CD14-positive monocyte (primary cell): ENCODE measurements at regions not wholly inside any gene's neighbourhood (a gene's known extent, or its start where the extent isn't known, plus 50 kb on each side); places are given as distances from the start of the nearest gene placed in this dataset.

ENCODE experiments used
- DNase-seq, 3 donors: peaks; one replicate each; pipeline ENCODE4 v3.0.0-alpha.2; 2011 to 2022
- H2AFZ ChIP-seq: 2 replicates; pipeline ENCODE4 v1.6.0; 2012; ENCODE audit warnings: mild to moderate bottlenecking, low read depth, low read length, inconsistent platforms; ENCODE audit not compliant: insufficient read depth, poor library complexity, severe bottlenecking
- H3K27ac ChIP-seq, 2 donors: 1 replicate in 1 of 2; 2 replicates in 1 of 2; pipeline ENCODE4 v1.5.1; 2012 to 2013; ENCODE audit warnings: low read length in 2 of 2, control low read depth in 1 of 2, inconsistent platforms in 1 of 2, low read depth in 1 of 2, mild to moderate bottlenecking in 1 of 2
- H3K27me3 ChIP-seq, 2 donors: one replicate each; pipeline versions ENCODE4 v1.6.0 to v1.6.1; 2011 to 2013; ENCODE audit warnings: low read length in 2 of 2; ENCODE audit not compliant: control insufficient read depth in 2 of 2, insufficient read depth in 2 of 2
- H3K36me3 ChIP-seq, 2 donors: replicated peaks in 1 of 2; 1 replicate in 1 of 2; 2 replicates in 1 of 2; pipeline versions ENCODE4 v1.5.1 to v1.6.1; 2012 to 2013; ENCODE audit warnings: low read length in 2 of 2, control low read depth in 1 of 2, inconsistent platforms in 1 of 2, mild to moderate bottlenecking in 1 of 2; ENCODE audit not compliant: insufficient read depth in 2 of 2, control insufficient read depth in 1 of 2
- H3K4me1 ChIP-seq, 2 donors: 1 replicate in 1 of 2; 2 replicates in 1 of 2; pipeline versions ENCODE4 v1.5.1 to v1.6.1; 2012 to 2013; ENCODE audit warnings: low read length in 2 of 2, control low read depth in 1 of 2, inconsistent platforms in 1 of 2, mild to moderate bottlenecking in 1 of 2, moderate library complexity in 1 of 2; ENCODE audit not compliant: insufficient read depth in 2 of 2, control insufficient read depth in 1 of 2
- H3K4me2 ChIP-seq: replicated peaks from 2 replicates; pipeline ENCODE3; 2012; ENCODE audit warnings: low read length, moderate library complexity, mild to moderate bottlenecking; ENCODE audit not compliant: poor library complexity, severe bottlenecking; ENCODE audit errors: extremely low read depth
- H3K4me3 ChIP-seq, 3 experiments: fragments of 200-600 bp in 1 of 3; sonication (generic) in 1 of 3; replicated peaks in 1 of 3; 1 replicate in 2 of 3; 2 replicates in 1 of 3; pipeline ENCODE4 v1.5.1; 2011 to 2013; ENCODE audit warnings: low read length in 3 of 3, mild to moderate bottlenecking in 3 of 3, control low read depth in 2 of 3, low read depth in 2 of 3, inconsistent platforms in 1 of 3, moderate library complexity in 1 of 3
- H3K79me2 ChIP-seq: 2 replicates; pipeline ENCODE4 v1.6.0; 2012; ENCODE audit warnings: mild to moderate bottlenecking, control low read depth, inconsistent platforms, low read length, moderate library complexity; ENCODE audit not compliant: insufficient read depth
- H3K9ac ChIP-seq: 2 replicates; pipeline ENCODE4 v1.6.0; 2017; ENCODE audit warnings: low read length, mild to moderate bottlenecking; ENCODE audit not compliant: insufficient read depth, poor library complexity, severe bottlenecking
- H3K9me3 ChIP-seq, 2 donors: replicated peaks in 1 of 2; 1 replicate in 1 of 2; 2 replicates in 1 of 2; pipeline versions ENCODE4 v1.5.1 to v1.6.1; 2012 to 2013; ENCODE audit warnings: low read length in 2 of 2, control low read depth in 1 of 2; ENCODE audit not compliant: control insufficient read depth in 1 of 2, insufficient read depth in 1 of 2
- H4K20me1 ChIP-seq: 2 replicates; pipeline ENCODE4 v1.6.0; 2012; ENCODE audit warnings: mild to moderate bottlenecking, low read length, control low read depth, moderate library complexity; ENCODE audit not compliant: insufficient read depth
- H3K27ac Mint-ChIP-seq, 7 donors: one replicate each; pipeline ENCODE4 v1.8.0; 2020; ENCODE audit warnings: mild to moderate bottlenecking in 7 of 7, mixed read lengths in 7 of 7, moderate library complexity in 6 of 7, inconsistent platforms in 2 of 7
- H3K27me3 Mint-ChIP-seq, 3 donors: one replicate each; pipeline ENCODE4 v1.8.0; 2021 to 2022; ENCODE audit warnings: low read depth in 3 of 3, mild to moderate bottlenecking in 3 of 3, mixed read lengths in 3 of 3, moderate library complexity in 3 of 3, inconsistent platforms in 1 of 3
- H3K36me3 Mint-ChIP-seq, 2 donors: one replicate each; pipeline ENCODE4 v1.8.0; 2020; ENCODE audit warnings: mixed read lengths in 2 of 2, inconsistent platforms in 1 of 2, mild to moderate bottlenecking in 1 of 2
- H3K4me1 Mint-ChIP-seq: one replicate; pipeline ENCODE4 v1.8.0; 2020; ENCODE audit warnings: mild to moderate bottlenecking, mixed read lengths
- H3K4me3 Mint-ChIP-seq, 2 donors: one replicate each; pipeline ENCODE4 v1.8.0; 2020; ENCODE audit warnings: mild to moderate bottlenecking in 2 of 2, mixed read lengths in 2 of 2, moderate library complexity in 1 of 2
- H3K9me3 Mint-ChIP-seq, 7 donors: one replicate each; pipeline ENCODE4 v1.8.0; 2020 to 2022; ENCODE audit warnings: mixed read lengths in 7 of 7, mild to moderate bottlenecking in 6 of 7, moderate library complexity in 6 of 7, inconsistent platforms in 2 of 7
- WGBS: methylation state at CpG from one replicate; pipeline ENCODE4 v1.1.5; 2013; ENCODE audit warnings: missing lambda C conversion rate; ENCODE audit not compliant: insufficient coverage; 5-methylcytosine and 5-hydroxymethylcytosine counted together
- intact Hi-C, 2 donors: fragments of 100-400 bp; cut with micrococcal nuclease; formaldehyde crosslinking; loops; one replicate each; pipeline versions ENCODE4 v1.15.0 to v1.15.1; 2023
- TF ChIP-seq, protein P1 (sequence below): fragments of 200-600 bp; IDR thresholded peaks from one replicate; pipeline ENCODE4 v1.8.0; 2022; ENCODE audit warnings: antibody characterized with exemption, mild to moderate bottlenecking

GRCh38 chr2:83582589-83582988 lies 876.5 kb downstream of the SUCLG1 start:
- H3K4me1 Mint-ChIP-seq = no peaks in the 10 kb centered on the region

GRCh38 chr2:83579507-83579906 lies 879.6 kb downstream of the SUCLG1 start:
- Mint-ChIP-seq H3K27me3 (peaks cover 0 to 2% (median 0%) of the 10 kb centered on the region in 3 donors), H3K27ac (no peak overlapping the region), H3K4me3 (no peak overlapping the region), H3K9me3 (peaks cover 0 to 2% (median 0%) of the 10 kb centered on the region in 7 donors), H3K36me3 (no peaks in the 10 kb centered on the region), H3K4me1 (no peaks in the 10 kb centered on the region)
- Histone ChIP-seq H3K36me3 (no peaks in the 10 kb centered on the region), H3K4me2 (no peak overlapping the region), H3K9me3 (peaks cover 0 to 3% of the 10 kb centered on the region in 2 donors), H3K4me3 (no peak overlapping the region), H3K27ac (no peak overlapping the region), H3K4me1 (no peaks in the 10 kb centered on the region), H3K9ac (no peak overlapping the region), H2AFZ (no peak overlapping the region), H4K20me1 (no peaks in the 10 kb centered on the region), H3K27me3 (no peaks in the 10 kb centered on the region), H3K79me2 (no peaks in the 10 kb centered on the region)
- no CpG with 5 or more reads among the region's 1 CpG for WGBS
- DNase-seq = no peak
- intact Hi-C loops = no loop called here
- TF ChIP-seq, protein P1, sequence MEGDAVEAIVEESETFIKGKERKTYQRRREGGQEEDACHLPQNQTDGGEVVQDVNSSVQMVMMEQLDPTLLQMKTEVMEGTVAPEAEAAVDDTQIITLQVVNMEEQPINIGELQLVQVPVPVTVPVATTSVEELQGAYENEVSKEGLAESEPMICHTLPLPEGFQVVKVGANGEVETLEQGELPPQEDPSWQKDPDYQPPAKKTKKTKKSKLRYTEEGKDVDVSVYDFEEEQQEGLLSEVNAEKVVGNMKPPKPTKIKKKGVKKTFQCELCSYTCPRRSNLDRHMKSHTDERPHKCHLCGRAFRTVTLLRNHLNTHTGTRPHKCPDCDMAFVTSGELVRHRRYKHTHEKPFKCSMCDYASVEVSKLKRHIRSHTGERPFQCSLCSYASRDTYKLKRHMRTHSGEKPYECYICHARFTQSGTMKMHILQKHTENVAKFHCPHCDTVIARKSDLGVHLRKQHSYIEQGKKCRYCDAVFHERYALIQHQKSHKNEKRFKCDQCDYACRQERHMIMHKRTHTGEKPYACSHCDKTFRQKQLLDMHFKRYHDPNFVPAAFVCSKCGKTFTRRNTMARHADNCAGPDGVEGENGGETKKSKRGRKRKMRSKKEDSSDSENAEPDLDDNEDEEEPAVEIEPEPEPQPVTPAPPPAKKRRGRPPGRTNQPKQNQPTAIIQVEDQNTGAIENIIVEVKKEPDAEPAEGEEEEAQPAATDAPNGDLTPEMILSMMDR = no peak

More at GRCh38 chr2:83582589-83582988, 876.5 kb downstream of the SUCLG1 start:
- no peaks in the 10 kb centered on the region for H3K4me1 ChIP-seq
- no peaks in the 10 kb centered on the region for H3K36me3 ChIP-seq
- H3K4me2 ChIP-seq = no peak overlapping the region
- no peaks in the 10 kb centered on the region for H3K79me2 ChIP-seq
- no peaks in the 10 kb centered on the region for H3K9me3 ChIP-seq
- intact Hi-C loops = no loop called here
- Mint-ChIP-seq H3K9me3 (peaks cover 0 to 2% (median 0%) of the 10 kb centered on the region in 7 donors), H3K4me3 (no peak overlapping the region), H3K36me3 (no peaks in the 10 kb centered on the region), H3K27ac (no peak overlapping the region), H3K27me3 (peaks cover 0 to 2% (median 0%) of the 10 kb centered on the region in 3 donors)
- H3K27me3 ChIP-seq = no peaks in the 10 kb centered on the region
- WGBS = 60% methylated on average over 1 of the region's 4 CpGs
- H3K27ac ChIP-seq = no peak overlapping the region
- no peak for DNase-seq
- no peak overlapping the region for H3K9ac ChIP-seq
- H3K4me3 ChIP-seq = no peak overlapping the region
- no peaks in the 10 kb centered on the region for H4K20me1 ChIP-seq
- H2AFZ ChIP-seq = no peak overlapping the region
- TF ChIP-seq, protein P1 = no peak
